K562 (cell line): ENCODE measurements at regions not wholly inside any gene's neighbourhood (a gene's known extent, or its start where the extent isn't known, plus 50 kb on each side); places are given as distances from the start of the nearest gene placed in this dataset.

ENCODE experiments used
- ATAC-seq: fragments of 200-7000 bp; cut with Tn5 transposase; 3 replicates; pipeline ENCODE4 v1.9.1; 2020; ENCODE audit warnings: moderate library complexity
- BruUV-seq: library from RNA; stranded (reverse); fragments of 400-500 nt; replicated peaks from 2 replicates; lab custom pipeline; 2021; lab: Mats Ljungman, UMichigan
- CTCF ChIA-PET: fragments of 300-600 bp; formaldehyde crosslinking; extraction: SDS; loops from one replicate; lab custom pipeline; 2021; ENCODE audit warnings: low intra/inter-chr PET ratio; lab: Yijun Ruan, JAX
- POLR2A ChIA-PET: fragments of 300-600, 350-650 bp; sonication (Branson Sonifier 250); formaldehyde crosslinking; extraction: SDS; loops from one replicate; lab custom pipeline; 2021; ENCODE audit warnings: antibody characterized with exemption, inconsistent platforms; lab: Yijun Ruan, JAX
- DNase-seq, 4 experiments: peaks; one replicate each; pipeline versions ENCODE4 v3.0.0 to v3.0.0-alpha.2; 2011 to 2018; ENCODE audit warnings: low spot score in 3 of 4, mixed read lengths in 3 of 4; ENCODE audit errors: extremely low read depth in 1 of 4
- FAIRE-seq: peaks from 2 replicates; lab custom pipeline; 2011; peaks lifted over from hg19 to GRCh38; lab: Jason Lieb, UNC
- H2AFZ ChIP-seq: 2 replicates; pipeline ENCODE4 v1.6.0; 2011; ENCODE audit warnings: low read depth, low read length, control low read depth, inconsistent platforms
- H3K27ac ChIP-seq: fragments of 200-600 bp; 3 replicates; pipeline ENCODE4 v1.8.0; 2011; ENCODE audit warnings: low read depth, mild to moderate bottlenecking, control low read depth, inconsistent platforms, low read length, moderate library complexity, mixed read lengths; ENCODE audit errors: extremely low read depth
- H3K27me3 ChIP-seq, 2 experiments: fragments of 300-600 bp in 1 of 2; 2 replicates in 1 of 2; 3 replicates in 1 of 2; pipeline versions ENCODE4 v1.6.0 to v1.8.0; 2011; ENCODE audit warnings: inconsistent platforms in 2 of 2, low read length in 2 of 2, mild to moderate bottlenecking in 1 of 2, mixed read lengths in 1 of 2, moderate library complexity in 1 of 2; ENCODE audit not compliant: control insufficient read depth in 2 of 2, insufficient read depth in 2 of 2
- H3K36me3 ChIP-seq: fragments of 300-600 bp; 3 replicates; pipeline ENCODE4 v1.8.0; 2011; ENCODE audit warnings: mild to moderate bottlenecking, low read length, inconsistent platforms; ENCODE audit not compliant: control insufficient read depth, insufficient read depth
- H3K4me1 ChIP-seq, 2 experiments: fragments of 200-600 bp in 1 of 2; replicated peaks in 1 of 2; 2 replicates in 1 of 2; 3 replicates in 1 of 2; pipeline versions ENCODE4 v1.5.1 to v1.8.0; 2011; ENCODE audit warnings: inconsistent platforms in 2 of 2, low read length in 2 of 2, mild to moderate bottlenecking in 1 of 2, mixed read lengths in 1 of 2, moderate library complexity in 1 of 2; ENCODE audit not compliant: control insufficient read depth in 2 of 2, insufficient read depth in 2 of 2
- H3K4me2 ChIP-seq: 2 replicates; pipeline ENCODE4 v1.6.1; 2011; ENCODE audit warnings: low read length, control low read depth, inconsistent platforms, mixed read lengths; ENCODE audit not compliant: insufficient read depth
- H3K4me3 ChIP-seq: fragments of 200-600 bp; sonication (generic), shearing (Covaris generic); 2 replicates; pipeline ENCODE4 v1.5.1; 2016; ENCODE audit warnings: control low read depth, inconsistent platforms
- H3K79me2 ChIP-seq: fragments of 200-600 bp; 3 replicates; pipeline ENCODE4 v1.8.0; 2011; ENCODE audit warnings: low read length, inconsistent platforms; ENCODE audit not compliant: control insufficient read depth, insufficient read depth
- H3K9ac ChIP-seq, 2 experiments: 2 replicates each; pipeline versions ENCODE4 v1.6.0 to v1.6.1; 2011; ENCODE audit warnings: low read depth in 2 of 2, low read length in 2 of 2, control low read depth in 1 of 2, inconsistent platforms in 1 of 2, mild to moderate bottlenecking in 1 of 2, mixed read lengths in 1 of 2; ENCODE audit not compliant: insufficient read depth in 1 of 2
- H3K9me1 ChIP-seq: one replicate; pipeline ENCODE4 v1.6.0; 2011; ENCODE audit warnings: inconsistent platforms, mild to moderate bottlenecking, low read length, moderate library complexity; ENCODE audit not compliant: control insufficient read depth, insufficient read depth
- H3K9me3 ChIP-seq: replicated peaks from 2 replicates; pipeline ENCODE4 v1.5.1; 2011; ENCODE audit warnings: low read depth, low read length, inconsistent platforms; ENCODE audit not compliant: control insufficient read depth, insufficient read depth
- H4K20me1 ChIP-seq: replicated peaks from 2 replicates; pipeline ENCODE4 v1.6.1; 2011; ENCODE audit warnings: low read length, inconsistent platforms, mixed read lengths; ENCODE audit not compliant: control insufficient read depth, insufficient read depth
- CCAR2 ChIP-seq: fragments of 200-400 bp; formaldehyde crosslinking; IDR thresholded peaks from 2 replicates; pipeline ENCODE4 v1.6.1; 2017; ENCODE audit warnings: mild to moderate bottlenecking, low read depth, low read length
- DPF2 ChIP-seq: fragments of 450-650 bp; IDR thresholded peaks from 2 replicates; pipeline ENCODE4 v1.6.1; 2016
- FOXA3 ChIP-seq, 2 experiments: fragments of 450-650 bp in 1 of 2; sonication (generic) in 1 of 2; formaldehyde crosslinking; IDR thresholded peaks in 1 of 2; conservative IDR thresholded peaks in 1 of 2; 2 replicates each; pipeline versions ENCODE4 v1.4.0 to v1.8.0; 2020 to 2022; ENCODE audit warnings: mild to moderate bottlenecking in 2 of 2, missing genetic modification reagents in 1 of 2
- HCFC1 ChIP-seq: IDR thresholded peaks from 2 replicates; pipeline ENCODE4 v1.6.1; 2012; ENCODE audit warnings: low read depth, low read length, improper control_type of control experiment
- KAT8 ChIP-seq: fragments of 450-650 bp; IDR thresholded peaks from 2 replicates; pipeline ENCODE4 v1.6.1; 2016; ENCODE audit warnings: low read depth, mild to moderate bottlenecking
- MAFK ChIP-seq: IDR thresholded peaks from 2 replicates; pipeline ENCODE4 v1.6.1; 2011; ENCODE audit warnings: low read length, improper control_type of control experiment
- MLX ChIP-seq, 2 experiments: fragments of 450-650 bp in 1 of 2; sonication (generic) in 1 of 2; formaldehyde crosslinking; conservative IDR thresholded peaks; 2 replicates each; pipeline versions ENCODE4 v1.4.0 to v1.8.1; 2020 to 2022; ENCODE audit warnings: mild to moderate bottlenecking in 1 of 2, missing genetic modification reagents in 1 of 2
- MTA3 ChIP-seq: fragments of 450-650 bp; formaldehyde crosslinking; IDR thresholded peaks from 2 replicates; pipeline ENCODE4 v1.6.1; 2017; ENCODE audit warnings: mild to moderate bottlenecking, borderline replicate concordance
- RBM34 ChIP-seq: fragments of 200-400 bp; formaldehyde crosslinking; IDR thresholded peaks from 2 replicates; pipeline ENCODE4 v1.6.1; 2018; ENCODE audit warnings: low read length, borderline replicate concordance; ENCODE audit not compliant: insufficient read depth
- USF1 ChIP-seq: sonication (generic); formaldehyde crosslinking; IDR thresholded peaks from 2 replicates; pipeline ENCODE4 v1.9.0; 2022; ENCODE audit warnings: mild to moderate bottlenecking, missing genetic modification reagents
- ZNF121 ChIP-seq: sonication (generic); formaldehyde crosslinking; conservative IDR thresholded peaks from 2 replicates; pipeline ENCODE4 v1.8.0; 2022; ENCODE audit warnings: missing genetic modification reagents
- ZNF175 ChIP-seq: fragments of 200-800 bp; sonication (Bioruptor generic); IDR thresholded peaks from 2 replicates; pipeline ENCODE4 v1.6.1; 2016; ENCODE audit warnings: low read depth, mild to moderate bottlenecking, missing genetic modification characterization, missing compliant biosample characterization
- ZNF764 ChIP-seq: fragments of 250-450 bp; sonication (Bioruptor Pico); IDR thresholded peaks from 2 replicates; pipeline ENCODE4 v1.4.0; 2020; ENCODE audit warnings: low read depth, mild to moderate bottlenecking, moderate library complexity
- ZSCAN32 ChIP-seq: fragments of 450-650 bp; formaldehyde crosslinking; IDR thresholded peaks from 2 replicates; pipeline ENCODE4 v1.4.0; 2020; ENCODE audit warnings: mild to moderate bottlenecking, moderate library complexity
- WGBS: fragments of 100-300 bp; shearing (Covaris generic); methylation state at CpG from one replicate; pipeline ENCODE4 v1.1.6; 2016; ENCODE audit warnings: low coverage, mixed read lengths; ENCODE audit not compliant: insufficient coverage; ENCODE audit errors: missing lambda C conversion rate; 5-methylcytosine and 5-hydroxymethylcytosine counted together
- in situ Hi-C: fragments of 300-500 bp; cut with MboI; formaldehyde crosslinking; loops from 4 replicates; pipeline ENCODE4 v1.15.0; 2018; ENCODE audit warnings: inconsistent platforms, mixed read lengths
- intact Hi-C: fragments of 100-400 bp; cut with micrococcal nuclease; formaldehyde crosslinking; loops from 2 replicates; pipeline ENCODE4 v1.14.2; 2022
- TF ChIP-seq, protein P1 (sequence below): fragments of 250-450 bp; sonication (Bioruptor Pico); IDR thresholded peaks from 2 replicates; pipeline ENCODE4 v1.4.0; 2020

GRCh38 chr6:12595161-12595811 lies 121.3 kb upstream of the PHACTR1 start (continued):
- TF ChIP-seq, protein P1, sequence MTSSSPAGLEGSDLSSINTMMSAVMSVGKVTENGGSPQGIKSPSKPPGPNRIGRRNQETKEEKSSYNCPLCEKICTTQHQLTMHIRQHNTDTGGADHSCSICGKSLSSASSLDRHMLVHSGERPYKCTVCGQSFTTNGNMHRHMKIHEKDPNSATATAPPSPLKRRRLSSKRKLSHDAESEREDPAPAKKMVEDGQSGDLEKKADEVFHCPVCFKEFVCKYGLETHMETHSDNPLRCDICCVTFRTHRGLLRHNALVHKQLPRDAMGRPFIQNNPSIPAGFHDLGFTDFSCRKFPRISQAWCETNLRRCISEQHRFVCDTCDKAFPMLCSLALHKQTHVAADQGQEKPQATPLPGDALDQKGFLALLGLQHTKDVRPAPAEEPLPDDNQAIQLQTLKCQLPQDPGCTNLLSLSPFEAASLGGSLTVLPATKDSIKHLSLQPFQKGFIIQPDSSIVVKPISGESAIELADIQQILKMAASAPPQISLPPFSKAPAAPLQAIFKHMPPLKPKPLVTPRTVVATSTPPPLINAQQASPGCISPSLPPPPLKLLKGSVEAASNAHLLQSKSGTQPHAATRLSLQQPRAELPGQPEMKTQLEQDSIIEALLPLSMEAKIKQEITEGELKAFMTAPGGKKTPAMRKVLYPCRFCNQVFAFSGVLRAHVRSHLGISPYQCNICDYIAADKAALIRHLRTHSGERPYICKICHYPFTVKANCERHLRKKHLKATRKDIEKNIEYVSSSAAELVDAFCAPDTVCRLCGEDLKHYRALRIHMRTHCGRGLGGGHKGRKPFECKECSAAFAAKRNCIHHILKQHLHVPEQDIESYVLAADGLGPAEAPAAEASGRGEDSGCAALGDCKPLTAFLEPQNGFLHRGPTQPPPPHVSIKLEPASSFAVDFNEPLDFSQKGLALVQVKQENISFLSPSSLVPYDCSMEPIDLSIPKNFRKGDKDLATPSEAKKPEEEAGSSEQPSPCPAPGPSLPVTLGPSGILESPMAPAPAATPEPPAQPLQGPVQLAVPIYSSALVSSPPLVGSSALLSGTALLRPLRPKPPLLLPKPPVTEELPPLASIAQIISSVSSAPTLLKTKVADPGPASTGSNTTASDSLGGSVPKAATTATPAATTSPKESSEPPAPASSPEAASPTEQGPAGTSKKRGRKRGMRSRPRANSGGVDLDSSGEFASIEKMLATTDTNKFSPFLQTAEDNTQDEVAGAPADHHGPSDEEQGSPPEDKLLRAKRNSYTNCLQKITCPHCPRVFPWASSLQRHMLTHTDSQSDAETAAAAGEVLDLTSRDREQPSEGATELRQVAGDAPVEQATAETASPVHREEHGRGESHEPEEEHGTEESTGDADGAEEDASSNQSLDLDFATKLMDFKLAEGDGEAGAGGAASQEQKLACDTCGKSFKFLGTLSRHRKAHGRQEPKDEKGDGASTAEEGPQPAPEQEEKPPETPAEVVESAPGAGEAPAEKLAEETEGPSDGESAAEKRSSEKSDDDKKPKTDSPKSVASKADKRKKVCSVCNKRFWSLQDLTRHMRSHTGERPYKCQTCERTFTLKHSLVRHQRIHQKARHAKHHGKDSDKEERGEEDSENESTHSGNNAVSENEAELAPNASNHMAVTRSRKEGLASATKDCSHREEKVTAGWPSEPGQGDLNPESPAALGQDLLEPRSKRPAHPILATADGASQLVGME (CRISPR knock-in tag), result no peak
- TF ChIP-seq ZSCAN32 (CRISPR knock-in tag) (no peak), FOXA3 (CRISPR knock-in tag; conservative IDR thresholded peaks at IDR 0.05 in 1 of 2, IDR thresholded peaks at IDR 0.05 in 1 of 2) (no peak)

DNA sequence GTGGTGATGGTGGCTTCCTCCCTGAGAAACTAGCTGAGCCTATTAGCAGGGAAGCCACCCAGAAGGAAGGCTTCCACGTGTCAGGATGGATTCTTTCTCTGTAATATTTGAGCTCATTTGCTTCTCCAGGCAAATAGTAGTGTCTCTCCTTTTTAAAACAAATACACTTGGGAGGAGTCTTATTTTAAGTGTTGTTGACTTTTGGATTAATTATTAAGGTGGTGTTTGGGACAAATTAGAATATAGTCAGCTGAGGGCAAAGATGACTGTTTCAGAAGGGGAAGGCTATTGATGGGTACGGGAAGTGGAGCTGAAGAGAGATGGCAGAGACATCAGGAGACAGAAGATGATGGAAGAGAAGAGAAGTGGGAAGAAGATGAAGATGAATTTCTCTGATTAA lies 119.8 kb upstream of the PHACTR1 start:
- 0% methylated on average over 2 of the region's 2 CpGs for WGBS
- Histone ChIP-seq H3K9me3 (no peaks in the 10 kb centered on the region), H3K4me3 (no peak overlapping the region), H3K79me2 (no peaks in the 10 kb centered on the region), H3K27me3 (no peaks in the 10 kb centered on the region), H3K27ac (no peak overlapping the region), H2AFZ (no peak overlapping the region), H3K36me3 (no peaks in the 10 kb centered on the region), H3K4me2 (no peak overlapping the region), H3K4me1 (no peaks in the 10 kb centered on the region), H3K9me1 (no peaks in the 10 kb centered on the region), H4K20me1 (no peaks in the 10 kb centered on the region), H3K9ac (no peak overlapping the region)
- ChIA-PET POLR2A (no interaction called here), CTCF (no interaction called here)
- no peak for FAIRE-seq
- no peak for DNase-seq
- in situ Hi-C loops (no loop called here), intact Hi-C loops (no loop called here)
- no TSS peak for BruUV-seq
- ATAC-seq, result no peak
- TF ChIP-seq ZNF121 (CRISPR knock-in tag), result no peak
- no peak for TF ChIP-seq ZNF764 (CRISPR knock-in tag)
- TF ChIP-seq MTA3, result no peak
- no peak for TF ChIP-seq CCAR2
- no peak for TF ChIP-seq HCFC1
- TF ChIP-seq MLX (CRISPR knock-in tag; conservative IDR thresholded peaks at IDR 0.05), result no peak
- no peak for TF ChIP-seq ZNF175 (CRISPR knock-in tag)
- TF ChIP-seq DPF2, result no peak
- no peak for TF ChIP-seq RBM34
- no peak for TF ChIP-seq MAFK
- no peak for TF ChIP-seq KAT8
- no peak for TF ChIP-seq USF1
